GM23248 (cell line): ENCODE measurements at regions not wholly inside any gene's neighbourhood (a gene's known extent, or its start where the extent isn't known, plus 50 kb on each side); places are given as distances from the start of the nearest gene placed in this dataset. TPM values are rescaled to one million over a fixed set of nuclear protein-coding genes. Genes with fewer than 3 reads are reported as not detected.

ENCODE experiments used
- DNase-seq: peaks from one replicate; pipeline ENCODE4 v3.0.0-alpha.2; 2015
- H2AFZ ChIP-seq: fragments of 200-600 bp; sonication (generic); 2 replicates; pipeline ENCODE4 v1.6.1; 2016; ENCODE audit warnings: antibody characterized with exemption
- H3F3A ChIP-seq: fragments of 200-600 bp; sonication (generic); 2 replicates; pipeline ENCODE4 v1.6.1; 2016; ENCODE audit warnings: mild to moderate bottlenecking, antibody characterized with exemption, mixed run types; ENCODE audit not compliant: insufficient read depth
- H3K27ac ChIP-seq: fragments of 200-600 bp; sonication (generic); 2 replicates; pipeline ENCODE4 v1.5.1; 2016; ENCODE audit warnings: mild to moderate bottlenecking
- H3K27me3 ChIP-seq: fragments of 200-600 bp; sonication (generic); replicated peaks from 2 replicates; pipeline ENCODE4 v1.6.1; 2016; ENCODE audit warnings: mild to moderate bottlenecking; ENCODE audit not compliant: insufficient read depth
- H3K36me3 ChIP-seq: fragments of 200-600 bp; sonication (generic); 2 replicates; pipeline ENCODE4 v1.6.1; 2016; ENCODE audit warnings: low read depth, mild to moderate bottlenecking
- H3K4me1 ChIP-seq: fragments of 200-600 bp; sonication (generic); 2 replicates; pipeline ENCODE4 v1.6.1; 2016; ENCODE audit warnings: mild to moderate bottlenecking; ENCODE audit not compliant: insufficient read depth
- H3K4me2 ChIP-seq: fragments of 200-600 bp; sonication (generic); one replicate; pipeline ENCODE4 v1.6.1; 2016; ENCODE audit warnings: mild to moderate bottlenecking; ENCODE audit not compliant: unreplicated experiment
- H3K4me3 ChIP-seq: fragments of 200-600 bp; sonication (generic); 2 replicates; pipeline ENCODE4 v1.5.1; 2016; ENCODE audit warnings: mild to moderate bottlenecking
- H3K79me2 ChIP-seq: fragments of 200-600 bp; sonication (generic); 2 replicates; pipeline ENCODE4 v1.6.1; 2016; ENCODE audit warnings: mild to moderate bottlenecking; ENCODE audit not compliant: insufficient read depth
- H3K9ac ChIP-seq: fragments of 200-600 bp; sonication (generic); 2 replicates; pipeline ENCODE4 v1.6.1; 2016; ENCODE audit warnings: mild to moderate bottlenecking
- H3K9me2 ChIP-seq: fragments of 200-600 bp; sonication (generic); 2 replicates; pipeline ENCODE4 v1.6.1; 2016; ENCODE audit warnings: mixed run types, mild to moderate bottlenecking, moderate library complexity; ENCODE audit not compliant: insufficient read depth
- H3K9me3 ChIP-seq: fragments of 200-600 bp; sonication (generic); one replicate; pipeline ENCODE4 v1.6.1; 2017; ENCODE audit warnings: low read depth
- H4K20me1 ChIP-seq: fragments of 200-600 bp; sonication (generic); 2 replicates; pipeline ENCODE4 v1.6.0; 2016; ENCODE audit not compliant: insufficient read depth
- EZH2 ChIP-seq: fragments of 200-600 bp; sonication (generic); IDR thresholded peaks from 2 replicates; pipeline ENCODE4 v1.6.1; 2018; ENCODE audit warnings: antibody characterized with exemption, mild to moderate bottlenecking; ENCODE audit not compliant: insufficient read depth, poor library complexity, severe bottlenecking
- EZH2phosphoT487 ChIP-seq: fragments of 200-600 bp; sonication (generic); IDR thresholded peaks from 2 replicates; pipeline ENCODE4 v1.6.1; 2018; ENCODE audit warnings: antibody characterized with exemption, moderate library complexity, mild to moderate bottlenecking, low read depth; ENCODE audit not compliant: insufficient read depth
- WGBS, 2 experiments: methylation state at CpG; one replicate each; pipeline ENCODE4 v1.1.6; 2015 to 2017; ENCODE audit warnings: low lambda C conversion rate in 2 of 2, low coverage in 1 of 2; ENCODE audit errors: missing lambda C conversion rate in 2 of 2; 5-methylcytosine and 5-hydroxymethylcytosine counted together
- in situ Hi-C: fragments of 300-500 bp; cut with MboI; formaldehyde crosslinking; loops from 2 replicates; pipeline ENCODE4 v1.15.0; 2020
- small RNA-seq: library from RNA; depleted of rRNA; stranded (forward); fragments of <200 nt; gene quantifications from one replicate; pipeline ENCODE3, GENCODE V24; 2014; ENCODE audit warnings: low read depth, low replicate concordance

DNA sequence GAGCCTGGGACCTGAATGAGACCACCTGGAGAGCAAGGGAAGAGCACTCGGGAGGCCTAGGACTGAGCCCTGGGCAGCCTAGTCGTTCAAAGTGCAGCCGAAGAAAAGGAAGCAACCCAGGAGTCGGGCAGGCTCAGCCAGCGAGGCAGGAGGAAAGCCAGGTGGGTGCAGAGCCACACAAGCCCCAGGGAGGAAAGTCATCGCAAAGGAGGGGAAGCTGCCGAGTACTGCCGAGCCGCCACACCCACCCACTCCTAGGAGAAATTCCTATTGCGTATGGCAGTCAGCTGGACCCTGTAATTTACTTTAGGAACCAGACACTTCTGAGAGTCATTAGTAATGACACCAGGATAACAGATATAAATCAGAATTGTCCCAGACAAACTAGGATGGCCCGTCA lies 187.6 kb downstream of the KATNIP start:
- Histone ChIP-seq H3K4me2 (no peak overlapping the region), H3K79me2 (no peaks in the 10 kb centered on the region), H3K9me3 (no peaks in the 10 kb centered on the region), H3K36me3 (no peaks in the 10 kb centered on the region), H3K27ac (no peak overlapping the region), H3K9ac (no peak overlapping the region), H3K4me3 (no peak overlapping the region), H3K4me1 (no peaks in the 10 kb centered on the region), H2AFZ (no peak overlapping the region), H3F3A (no peaks in the 10 kb centered on the region), H4K20me1 (no peaks in the 10 kb centered on the region), H3K27me3 (no peaks in the 10 kb centered on the region), H3K9me2 (no peaks in the 10 kb centered on the region)
- in situ Hi-C loops: no loop called here
- 80 to 84% methylated on average over 11 of the region's 11 CpGs for WGBS, 2 experiments
- DNase-seq: no peak
- TF ChIP-seq EZH2 (no peak), EZH2phosphoT487 (no peak)

Small RNA genes in the stretch of these regions (small RNA-seq; reads per million reads assigned to genes)
- not detected for gene RF00019
